ENCODE measurements at regions not wholly inside any gene's neighbourhood (a gene's known extent, or its start where the extent isn't known, plus 50 kb on each side); places are given as distances from the start of the nearest gene placed in this dataset.
A peak's percentile ranks its signal among the peaks of the same experiment; 100 is the strongest.

- DNase-seq (ENCODE audit: low spot score) (peak; percentile 65), ATAC-seq (peak; percentile 63 to 86)
- Mint-ChIP-seq H3K27me3 (no peaks in the 10 kb centered on the region), H3K9me3 (peaks cover 8% of the 10 kb centered on the region), H3K27ac (no peak overlapping the region), H3K4me3 (peak overlapping the region; percentile 15), H3K36me3 (peaks cover 25% of the 10 kb centered on the region), H3K4me1 (ENCODE audit: low read depth in 2 of 2) (peaks cover 20 to 36% of the 10 kb centered on the region in 2 donors)
Observed at GRCh38 chr10:20726381-20726780, 170.7 kb downstream of the NEBL start.

- Mint-ChIP-seq H3K4me3 (no peak overlapping the region), H3K9me3 (peaks cover 2% of the 10 kb centered on the region), H3K27me3 (no peaks in the 10 kb centered on the region), H3K4me1 (ENCODE audit: low read depth in 2 of 2) (peaks cover 0 to 12% of the 10 kb centered on the region in 2 donors), H3K27ac (no peak overlapping the region), H3K36me3 (peaks cover 6% of the 10 kb centered on the region)
- no peak for ATAC-seq
- DNase-seq (ENCODE audit: low spot score) = no peak
Observed at GRCh38 chr10:20714979-20715378, 182.1 kb downstream of the NEBL start.

- H3K9me3 Mint-ChIP-seq = peaks cover 2% of the 10 kb centered on the region
- no peak for ATAC-seq
- no peak for DNase-seq (ENCODE audit: low spot score)
- H3K4me3 Mint-ChIP-seq = no peak overlapping the region
- no peaks in the 10 kb centered on the region for H3K27me3 Mint-ChIP-seq
- peaks cover 0 to 12% of the 10 kb centered on the region in 2 donors for H3K4me1 Mint-ChIP-seq (ENCODE audit: low read depth in 2 of 2)
- no peak overlapping the region for H3K27ac Mint-ChIP-seq
- H3K36me3 Mint-ChIP-seq = peaks cover 6% of the 10 kb centered on the region
Observed at GRCh38 chr10:20714518-20714917, 182.6 kb downstream of the NEBL start.

GRCh38 chr10:20713420-20713819 is 183.7 kb downstream of the NEBL start:
- Mint-ChIP-seq H3K9me3 (peaks cover 2% of the 10 kb centered on the region), H3K27me3 (no peaks in the 10 kb centered on the region), H3K36me3 (peaks cover 6% of the 10 kb centered on the region), H3K4me3 (no peak overlapping the region), H3K4me1 (ENCODE audit: low read depth in 2 of 2) (peaks cover 0 to 12% of the 10 kb centered on the region in 2 donors), H3K27ac (peak overlapping the region in 1 of 2 donors; percentile 37)
- ATAC-seq (no peak), DNase-seq (ENCODE audit: low spot score) (no peak)

- Mint-ChIP-seq H3K4me3 (no peak overlapping the region), H3K9me3 (peaks cover 2% of the 10 kb centered on the region), H3K4me1 (ENCODE audit: low read depth in 2 of 2) (peaks cover 0 to 12% of the 10 kb centered on the region in 2 donors), H3K36me3 (peaks cover 6% of the 10 kb centered on the region), H3K27me3 (no peaks in the 10 kb centered on the region), H3K27ac (peak overlapping the region in 1 of 2 donors; percentile 37)
- DNase-seq (ENCODE audit: low spot score) (no peak), ATAC-seq (no peak)
Observed at GRCh38 chr10:20712774-20713173, 184.3 kb downstream of the NEBL start.

GRCh38 chr10:20709708-20710107 is 187.4 kb downstream of the NEBL start:
- H3K27ac Mint-ChIP-seq = no peak overlapping the region

GRCh38 chr10:20708305-20708704 is 188.8 kb downstream of the NEBL start:
- no peak overlapping the region for H3K4me3 Mint-ChIP-seq
- H3K4me1 Mint-ChIP-seq (ENCODE audit: low read depth in 2 of 2) = peaks cover 0 to 5% of the 10 kb centered on the region in 2 donors
- H3K9me3 Mint-ChIP-seq = peaks cover 2% of the 10 kb centered on the region
- ATAC-seq (no peak), DNase-seq (ENCODE audit: low spot score) (no peak)
- no peak overlapping the region for H3K27ac Mint-ChIP-seq
- H3K27me3 Mint-ChIP-seq = no peaks in the 10 kb centered on the region
- H3K36me3 Mint-ChIP-seq = no peaks in the 10 kb centered on the region

More at GRCh38 chr10:20709708-20710107, 187.4 kb downstream of the NEBL start:
- no peaks in the 10 kb centered on the region for H3K27me3 Mint-ChIP-seq
- H3K4me1 Mint-ChIP-seq (ENCODE audit: low read depth in 2 of 2) = peaks cover 0 to 8% of the 10 kb centered on the region in 2 donors
- DNase-seq (ENCODE audit: low spot score) (no peak), ATAC-seq (no peak)
- H3K36me3 Mint-ChIP-seq = no peaks in the 10 kb centered on the region
- peaks cover 2% of the 10 kb centered on the region for H3K9me3 Mint-ChIP-seq
- H3K4me3 Mint-ChIP-seq = no peak overlapping the region

- H3K9me3 Mint-ChIP-seq = peaks cover 2% of the 10 kb centered on the region
- no peaks in the 10 kb centered on the region for H3K4me1 Mint-ChIP-seq (ENCODE audit: low read depth in 2 of 2)
- no peak overlapping the region for H3K27ac Mint-ChIP-seq
- ATAC-seq = no peak
- no peak for DNase-seq (ENCODE audit: low spot score)
- no peaks in the 10 kb centered on the region for H3K36me3 Mint-ChIP-seq
- no peaks in the 10 kb centered on the region for H3K27me3 Mint-ChIP-seq
- H3K4me3 Mint-ChIP-seq = no peak overlapping the region
Observed at GRCh38 chr10:20707251-20707650, 189.9 kb downstream of the NEBL start.

- Mint-ChIP-seq H3K4me1 (ENCODE audit: low read depth in 2 of 2) (no peaks in the 10 kb centered on the region), H3K4me3 (no peak overlapping the region), H3K36me3 (peaks cover 5% of the 10 kb centered on the region), H3K9me3 (peaks cover 3% of the 10 kb centered on the region), H3K27me3 (peaks cover 0 to 2% of the 10 kb centered on the region in 2 donors), H3K27ac (no peak overlapping the region)
- no peak for DNase-seq (ENCODE audit: low spot score)
- ATAC-seq = no peak
Observed at GRCh38 chr10:20698837-20699236, 198.3 kb downstream of the NEBL start.

GRCh38 chr10:20694296-20694695 is 202.8 kb downstream of the NEBL start:
- Mint-ChIP-seq H3K36me3 (peaks cover 5% of the 10 kb centered on the region), H3K9me3 (no peaks in the 10 kb centered on the region), H3K27me3 (peaks cover 0 to 2% of the 10 kb centered on the region in 2 donors), H3K4me3 (no peak overlapping the region), H3K4me1 (ENCODE audit: low read depth in 2 of 2) (no peaks in the 10 kb centered on the region), H3K27ac (no peak overlapping the region)
- DNase-seq (ENCODE audit: low spot score) (no peak), ATAC-seq (no peak)

- ATAC-seq (no peak), DNase-seq (ENCODE audit: low spot score) (no peak)
- Mint-ChIP-seq H3K4me1 (ENCODE audit: low read depth in 2 of 2) (no peaks in the 10 kb centered on the region), H3K9me3 (no peaks in the 10 kb centered on the region), H3K27me3 (no peaks in the 10 kb centered on the region), H3K36me3 (no peaks in the 10 kb centered on the region), H3K4me3 (no peak overlapping the region), H3K27ac (no peak overlapping the region)
Observed at GRCh38 chr10:20688797-20689544, 208.1 kb downstream of the NEBL start.

GRCh38 chr10:20686015-20686635 is 211.0 kb downstream of the NEBL start:
- peaks cover 0 to 6% of the 10 kb centered on the region in 2 donors for H3K4me1 Mint-ChIP-seq (ENCODE audit: low read depth in 2 of 2)
- no peak overlapping the region for H3K27ac Mint-ChIP-seq
- ATAC-seq (no peak), DNase-seq (ENCODE audit: low spot score) (no peak)
- H3K36me3 Mint-ChIP-seq = peaks cover 5% of the 10 kb centered on the region
- no peak overlapping the region for H3K4me3 Mint-ChIP-seq
- peaks cover 5% of the 10 kb centered on the region for H3K9me3 Mint-ChIP-seq
- H3K27me3 Mint-ChIP-seq = no peaks in the 10 kb centered on the region

GRCh38 chr10:20685462-20685861 is 211.6 kb downstream of the NEBL start:
- Mint-ChIP-seq H3K36me3 (peaks cover 5% of the 10 kb centered on the region), H3K27ac (no peak overlapping the region), H3K4me3 (no peak overlapping the region), H3K27me3 (no peaks in the 10 kb centered on the region), H3K4me1 (ENCODE audit: low read depth in 2 of 2) (peaks cover 0 to 6% of the 10 kb centered on the region in 2 donors), H3K9me3 (peaks cover 5% of the 10 kb centered on the region)
- no peak for ATAC-seq
- no peak for DNase-seq (ENCODE audit: low spot score)

GRCh38 chr10:20683345-20683744 is 213.8 kb downstream of the NEBL start:
- peaks cover 0 to 6% of the 10 kb centered on the region in 2 donors for H3K4me1 Mint-ChIP-seq (ENCODE audit: low read depth in 2 of 2)
- H3K9me3 Mint-ChIP-seq = peaks cover 5% of the 10 kb centered on the region
- no peaks in the 10 kb centered on the region for H3K27me3 Mint-ChIP-seq
- H3K36me3 Mint-ChIP-seq = peaks cover 5% of the 10 kb centered on the region
- no peak overlapping the region for H3K4me3 Mint-ChIP-seq
- no peak for ATAC-seq
- no peak for DNase-seq (ENCODE audit: low spot score)
- H3K27ac Mint-ChIP-seq = no peak overlapping the region
